ENCODE measurements at regions not wholly inside any gene's neighbourhood (a gene's known extent, or its start where the extent isn't known, plus 50 kb on each side); places are given as distances from the start of the nearest gene placed in this dataset.

- H3K27ac ChIP-seq (ENCODE audit: low read length, poor library complexity, severe bottlenecking), result no peak overlapping the region
- no peaks in the 10 kb centered on the region for H3K4me1 ChIP-seq (ENCODE audit: control insufficient read depth, insufficient read depth, low read depth, low read length)
- no peak overlapping the region for H3K14ac ChIP-seq (ENCODE audit: low read length in 2 of 2)
- no peak overlapping the region for H3K23ac ChIP-seq (ENCODE audit: low read length in 2 of 2)
- no peaks in the 10 kb centered on the region for H3K9me3 ChIP-seq (ENCODE audit: control insufficient read depth, low read length)
- no peak overlapping the region for H4K8ac ChIP-seq (ENCODE audit: low read length)
- no peaks in the 10 kb centered on the region for H3K36me3 ChIP-seq (ENCODE audit: control insufficient read depth in 1 of 2, insufficient read depth in 2 of 2, low read depth in 1 of 2, low read length in 2 of 2)
- no peak overlapping the region for H3K9ac ChIP-seq (ENCODE audit: low read length)
- no peak overlapping the region for H3K18ac ChIP-seq (ENCODE audit: low read depth in 1 of 2, low read length in 2 of 2)
- H2AFZ ChIP-seq (ENCODE audit: low read depth, low read length), result no peak overlapping the region
- no peak overlapping the region for H2BK15ac ChIP-seq (ENCODE audit: low read depth, poor library complexity, severe bottlenecking)
- no peak overlapping the region for H2BK120ac ChIP-seq (ENCODE audit: low read depth, low read length)
- H3K27me3 ChIP-seq (ENCODE audit: control insufficient read depth in 1 of 2, insufficient read depth in 1 of 2, low read length in 2 of 2), result no peaks in the 10 kb centered on the region
- H2AK5ac ChIP-seq (ENCODE audit: low read length, severe bottlenecking), result no peak overlapping the region
- no peak overlapping the region for H2BK12ac ChIP-seq (ENCODE audit: low read length in 2 of 2)
- H2BK5ac ChIP-seq (ENCODE audit: low read depth, low read length, poor library complexity, severe bottlenecking), result no peak overlapping the region
- no CpG with 5 or more reads among the region's 1 CpG for WGBS
- no peak overlapping the region for H3K4me2 ChIP-seq (ENCODE audit: low read length, poor library complexity, severe bottlenecking)
- H4K91ac ChIP-seq (ENCODE audit: low read length), result no peak overlapping the region
- H3K4me3 ChIP-seq (ENCODE audit: insufficient read depth in 1 of 2, low read depth in 1 of 2, low read length in 2 of 2), result no peak overlapping the region
- H3K79me1 ChIP-seq (replicated peaks; ENCODE audit: low read length, poor library complexity, severe bottlenecking), result no peaks in the 10 kb centered on the region
- no peak overlapping the region for H3K4ac ChIP-seq (ENCODE audit: low read depth in 1 of 2, low read length in 2 of 2)
- DNase-seq, result no peak
Observed at GRCh38 chr7:122198581-122198980, 54.5 kb upstream of the AASS start.

Data from mesenchymal stem cell (in vitro differentiated cells and primary cell).